ENCODE measurements at regions not wholly inside any gene's neighbourhood (a gene's known extent, or its start where the extent isn't known, plus 50 kb on each side); places are given as distances from the start of the nearest gene placed in this dataset.

- DNase-seq, result no peak
Observed at GRCh38 chr3:162764051-162764807, 1267.6 kb downstream of the OTOL1 start.

GRCh38 chr3:162764808-162765071 lies 1268.1 kb downstream of the OTOL1 start:
- DNase-seq, result no peak

GRCh38 chr3:162765524-162765923 lies 1268.9 kb downstream of the OTOL1 start:
- no peak for DNase-seq

GRCh38 chr3:162769564-162769963 lies 1273.0 kb downstream of the OTOL1 start:
- DNase-seq, result no peak

GRCh38 chr3:162770551-162770950 lies 1273.9 kb downstream of the OTOL1 start:
- no peak for DNase-seq

- no peak for DNase-seq
Observed at GRCh38 chr3:162774613-162775100, 1278.0 kb downstream of the OTOL1 start.

GRCh38 chr3:162776148-162776547 lies 1279.5 kb downstream of the OTOL1 start:
- no peak for DNase-seq

GRCh38 chr3:162777118-162777517 lies 1280.5 kb downstream of the OTOL1 start:
- DNase-seq, result no peak

- no peak for DNase-seq
Observed at GRCh38 chr3:162780313-162780712, 1283.7 kb downstream of the OTOL1 start.

- DNase-seq, result no peak
Observed at GRCh38 chr3:162799910-162800309, 1303.3 kb downstream of the OTOL1 start.

- no peak for DNase-seq
Observed at GRCh38 chr3:162802228-162802965, 1305.8 kb downstream of the OTOL1 start.

GRCh38 chr3:162810776-162811175 lies 1314.2 kb downstream of the OTOL1 start:
- DNase-seq, result no peak

GRCh38 chr3:162842549-162843216 lies 1346.1 kb downstream of the OTOL1 start:
- DNase-seq, result no peak

- no peak for DNase-seq
Observed at GRCh38 chr3:162845918-162846317, 1349.3 kb downstream of the OTOL1 start.

GRCh38 chr3:162847511-162847910 lies 1350.9 kb downstream of the OTOL1 start:
- no peak for DNase-seq

- DNase-seq, result no peak
Observed at GRCh38 chr3:162863579-162863978, 1367.0 kb downstream of the OTOL1 start.

- DNase-seq, result no peak
Observed at GRCh38 chr3:162865466-162865865, 1368.9 kb downstream of the OTOL1 start.

- DNase-seq, result no peak
Observed at GRCh38 chr3:162879021-162879562, 1382.5 kb downstream of the OTOL1 start.

GRCh38 chr3:162884373-162884772 lies 1387.8 kb downstream of the OTOL1 start:
- no peak for DNase-seq

- no peak for DNase-seq
Observed at GRCh38 chr3:162892921-162893793, 1396.5 kb downstream of the OTOL1 start.

GRCh38 chr3:162897291-162897690 lies 1400.7 kb downstream of the OTOL1 start:
- no peak for DNase-seq

- DNase-seq, result no peak
Observed at GRCh38 chr3:162932503-162932902, 1435.9 kb downstream of the OTOL1 start.

GRCh38 chr3:162933656-162934055 lies 1437.0 kb downstream of the OTOL1 start:
- DNase-seq, result no peak
